SK-N-SH treated with all-trans-retinoic acid at 6 μM for 48 hours (cell line): ENCODE measurements at regions not wholly inside any gene's neighbourhood (a gene's known extent, or its start where the extent isn't known, plus 50 kb on each side); places are given as distances from the start of the nearest gene placed in this dataset.
"Not testable (repeated sequence)": the region's sequence is repeated elsewhere in the genome, so short reads cannot be mapped to it uniquely, and the experiment has no call there.

ENCODE experiments used
- ARNTL ChIP-seq: fragments of 450-650 bp; formaldehyde crosslinking; IDR thresholded peaks from 2 replicates; pipeline ENCODE4 v1.5.0; 2020; ENCODE audit warnings: low read depth, mild to moderate bottlenecking, moderate library complexity, borderline replicate concordance
- CSDC2 ChIP-seq: fragments of 250-450 bp; sonication (Bioruptor Pico); IDR thresholded peaks from 2 replicates; pipeline ENCODE4 v1.5.0; 2020; ENCODE audit warnings: mild to moderate bottlenecking, moderate library complexity
- ESRRG ChIP-seq: fragments of 250-450 bp; sonication (Bioruptor Pico); IDR thresholded peaks from 2 replicates; pipeline ENCODE4 v1.6.1; 2021; ENCODE audit warnings: mild to moderate bottlenecking
- GLIS3 ChIP-seq: fragments of 250-450 bp; sonication (Bioruptor Pico); IDR thresholded peaks from 2 replicates; pipeline ENCODE4 v1.5.0; 2020; ENCODE audit warnings: mild to moderate bottlenecking, moderate library complexity
- OSR1 ChIP-seq: fragments of 250-450 bp; sonication (Bioruptor Pico); IDR thresholded peaks from 2 replicates; pipeline ENCODE4 v1.8.0; 2022; ENCODE audit warnings: moderate library complexity, mild to moderate bottlenecking, inconsistent platforms
- PPARA ChIP-seq: fragments of 250-450 bp; sonication (Bioruptor Pico); IDR thresholded peaks from 2 replicates; pipeline ENCODE4 v1.5.0; 2020; ENCODE audit warnings: mild to moderate bottlenecking, borderline replicate concordance
- RARB ChIP-seq: fragments of 250-450 bp; sonication (Bioruptor Pico); IDR thresholded peaks from 2 replicates; pipeline ENCODE4 v1.8.0; 2021; ENCODE audit warnings: mild to moderate bottlenecking, moderate library complexity
- SNAI2 ChIP-seq: fragments of 250-450 bp; sonication (Bioruptor Pico); IDR thresholded peaks from 2 replicates; pipeline ENCODE4 v1.5.0; 2020; ENCODE audit warnings: mild to moderate bottlenecking, moderate library complexity
- ZFP30 ChIP-seq: fragments of 450-650 bp; formaldehyde crosslinking; IDR thresholded peaks from 2 replicates; pipeline ENCODE4 v1.5.0; 2022; ENCODE audit warnings: mild to moderate bottlenecking, moderate library complexity
- ZNF565 ChIP-seq: fragments of 450-650 bp; formaldehyde crosslinking; conservative IDR thresholded peaks from 2 replicates; pipeline ENCODE4 v1.5.0; 2020; ENCODE audit warnings: low read depth, mild to moderate bottlenecking, moderate library complexity
- ZNF70 ChIP-seq: fragments of 450-650 bp; formaldehyde crosslinking; IDR thresholded peaks from 2 replicates; pipeline ENCODE4 v1.5.0; 2020; ENCODE audit warnings: mild to moderate bottlenecking, moderate library complexity
- TF ChIP-seq, protein P1 (sequence below): fragments of 250-450 bp; sonication (Bioruptor Pico); IDR thresholded peaks from 2 replicates; pipeline ENCODE4 v1.8.0; 2020; ENCODE audit warnings: mild to moderate bottlenecking, moderate library complexity, borderline replicate concordance
- TF ChIP-seq, protein P2 (sequence below): fragments of 250-450 bp; sonication (Bioruptor Pico); IDR thresholded peaks from 2 replicates; pipeline ENCODE4 v1.5.1; 2021; ENCODE audit warnings: mild to moderate bottlenecking, moderate library complexity

- TF ChIP-seq, protein P1, sequence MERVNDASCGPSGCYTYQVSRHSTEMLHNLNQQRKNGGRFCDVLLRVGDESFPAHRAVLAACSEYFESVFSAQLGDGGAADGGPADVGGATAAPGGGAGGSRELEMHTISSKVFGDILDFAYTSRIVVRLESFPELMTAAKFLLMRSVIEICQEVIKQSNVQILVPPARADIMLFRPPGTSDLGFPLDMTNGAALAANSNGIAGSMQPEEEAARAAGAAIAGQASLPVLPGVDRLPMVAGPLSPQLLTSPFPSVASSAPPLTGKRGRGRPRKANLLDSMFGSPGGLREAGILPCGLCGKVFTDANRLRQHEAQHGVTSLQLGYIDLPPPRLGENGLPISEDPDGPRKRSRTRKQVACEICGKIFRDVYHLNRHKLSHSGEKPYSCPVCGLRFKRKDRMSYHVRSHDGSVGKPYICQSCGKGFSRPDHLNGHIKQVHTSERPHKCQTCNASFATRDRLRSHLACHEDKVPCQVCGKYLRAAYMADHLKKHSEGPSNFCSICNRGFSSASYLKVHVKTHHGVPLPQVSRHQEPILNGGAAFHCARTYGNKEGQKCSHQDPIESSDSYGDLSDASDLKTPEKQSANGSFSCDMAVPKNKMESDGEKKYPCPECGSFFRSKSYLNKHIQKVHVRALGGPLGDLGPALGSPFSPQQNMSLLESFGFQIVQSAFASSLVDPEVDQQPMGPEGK = not testable (repeated sequence)
- TF ChIP-seq RARB; ZFP30 (CRISPR knock-in tag); GLIS3; ZNF565 (CRISPR knock-in tag); ZNF70 (CRISPR knock-in tag); CSDC2 (CRISPR knock-in tag); ARNTL (CRISPR knock-in tag); PPARA (CRISPR knock-in tag); OSR1; ESRRG (CRISPR knock-in tag); SNAI2: not testable (repeated sequence)
- TF ChIP-seq, protein P2, sequence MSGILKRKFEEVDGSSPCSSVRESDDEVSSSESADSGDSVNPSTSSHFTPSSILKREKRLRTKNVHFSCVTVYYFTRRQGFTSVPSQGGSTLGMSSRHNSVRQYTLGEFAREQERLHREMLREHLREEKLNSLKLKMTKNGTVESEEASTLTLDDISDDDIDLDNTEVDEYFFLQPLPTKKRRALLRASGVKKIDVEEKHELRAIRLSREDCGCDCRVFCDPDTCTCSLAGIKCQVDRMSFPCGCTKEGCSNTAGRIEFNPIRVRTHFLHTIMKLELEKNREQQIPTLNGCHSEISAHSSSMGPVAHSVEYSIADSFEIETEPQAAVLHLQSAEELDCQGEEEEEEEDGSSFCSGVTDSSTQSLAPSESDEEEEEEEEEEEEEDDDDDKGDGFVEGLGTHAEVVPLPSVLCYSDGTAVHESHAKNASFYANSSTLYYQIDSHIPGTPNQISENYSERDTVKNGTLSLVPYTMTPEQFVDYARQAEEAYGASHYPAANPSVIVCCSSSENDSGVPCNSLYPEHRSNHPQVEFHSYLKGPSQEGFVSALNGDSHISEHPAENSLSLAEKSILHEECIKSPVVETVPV (CRISPR knock-in tag) = not testable (repeated sequence)
These were observed 92.3 kb upstream of the GUCY1A1 start for GRCh38 chr4:155574329-155574728.
